GM12891 (cell line): ENCODE measurements at regions not wholly inside any gene's neighbourhood (a gene's known extent, or its start where the extent isn't known, plus 50 kb on each side); places are given as distances from the start of the nearest gene placed in this dataset.

Experiments
- POLR2A ChIP-seq: IDR thresholded peaks from 2 replicates; pipeline ENCODE4 v1.6.1; 2011; ENCODE audit warnings: low read depth, low read length, control low read depth
- POLR2AphosphoS5 ChIP-seq: IDR thresholded peaks from 2 replicates; pipeline ENCODE4 v1.6.1; 2011; ENCODE audit warnings: low read depth, low read length, control low read depth

DNA sequence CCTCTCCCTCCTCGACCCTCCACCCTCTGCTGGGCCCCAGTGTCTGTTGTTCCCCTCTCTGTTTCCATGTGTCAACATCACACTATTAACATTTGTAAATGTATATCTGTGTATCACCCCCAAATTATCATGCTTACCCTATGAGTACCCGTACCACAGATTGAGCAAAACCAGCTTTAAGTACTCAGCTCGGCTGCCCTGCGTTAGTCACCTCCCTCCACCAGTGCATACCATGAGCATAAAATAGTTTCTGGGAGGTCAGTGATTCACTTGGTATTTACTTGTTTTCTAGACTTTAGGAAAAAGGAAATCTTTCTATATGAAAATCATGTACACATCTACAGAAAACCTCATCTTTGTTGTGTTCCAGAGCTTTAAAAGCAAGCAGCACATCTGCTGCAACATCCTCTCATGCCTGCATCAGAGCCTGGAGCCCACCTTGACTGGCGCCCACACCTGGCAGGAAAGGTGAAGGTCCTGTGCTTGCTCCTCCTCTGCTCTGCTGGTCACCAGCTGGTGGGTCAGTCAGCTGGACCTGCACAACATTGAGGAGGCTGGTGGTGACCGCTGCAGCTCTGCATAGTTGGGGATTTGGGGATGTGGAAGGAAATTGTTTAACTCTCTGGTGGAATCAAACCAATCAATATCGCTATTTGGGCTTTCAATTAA is 214.4 kb upstream of the KLF3 start:
- TF ChIP-seq POLR2AphosphoS5 (no peak), POLR2A (no peak)
